HG02759 (cell line): ENCODE measurements at regions not wholly inside any gene's neighbourhood (a gene's known extent, or its start where the extent isn't known, plus 50 kb on each side); places are given as distances from the start of the nearest gene placed in this dataset.

Source experiments
- ATAC-seq: cut with Tn5 transposase; IDR thresholded peaks from one replicate; pipeline ENCODE4 v1.9.1; 2021; ENCODE audit warnings: mild to moderate bottlenecking, moderate library complexity; ENCODE audit not compliant: unreplicated experiment

DNA sequence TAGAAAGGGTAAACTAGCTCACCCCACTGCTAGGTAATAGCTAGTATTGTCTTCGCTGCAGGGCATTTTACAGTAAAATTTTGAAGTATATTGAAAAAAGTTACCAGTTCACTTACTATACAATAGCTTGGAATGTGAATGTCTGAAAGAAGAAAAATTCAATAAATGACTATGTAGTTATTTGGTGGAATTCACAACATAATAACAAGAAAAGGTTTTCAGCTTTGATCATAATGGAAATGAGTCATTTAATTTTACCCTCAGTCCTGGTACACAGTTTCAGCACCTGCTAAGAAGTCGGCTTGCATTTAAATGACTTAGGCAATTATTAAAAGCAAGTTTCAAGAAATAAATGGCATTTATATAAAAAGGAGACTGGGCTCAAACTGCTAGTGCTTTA is 90.4 kb downstream of the NUP35 start:
- ATAC-seq, result peak; percentile 85

DNA sequence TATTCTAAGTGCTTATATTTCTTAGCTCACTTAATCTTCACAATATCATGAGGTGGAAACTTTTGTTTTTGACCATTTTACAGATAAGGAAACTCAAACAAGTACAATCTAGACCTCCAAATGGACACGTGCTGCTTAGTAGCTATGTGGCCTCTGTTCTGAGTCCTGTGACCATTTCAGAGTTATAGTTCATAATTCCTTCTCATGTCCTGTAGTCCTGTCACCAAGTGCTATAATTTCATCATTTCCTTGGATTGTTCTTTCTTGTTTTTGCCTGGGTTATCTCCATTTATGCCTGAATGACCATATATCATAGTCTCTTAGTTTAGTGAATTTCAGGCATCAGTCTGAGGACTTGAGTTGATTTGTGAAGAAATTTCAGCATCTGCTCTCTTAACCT is 91.7 kb downstream of the NUP35 start:
- ATAC-seq, result no peak

DNA sequence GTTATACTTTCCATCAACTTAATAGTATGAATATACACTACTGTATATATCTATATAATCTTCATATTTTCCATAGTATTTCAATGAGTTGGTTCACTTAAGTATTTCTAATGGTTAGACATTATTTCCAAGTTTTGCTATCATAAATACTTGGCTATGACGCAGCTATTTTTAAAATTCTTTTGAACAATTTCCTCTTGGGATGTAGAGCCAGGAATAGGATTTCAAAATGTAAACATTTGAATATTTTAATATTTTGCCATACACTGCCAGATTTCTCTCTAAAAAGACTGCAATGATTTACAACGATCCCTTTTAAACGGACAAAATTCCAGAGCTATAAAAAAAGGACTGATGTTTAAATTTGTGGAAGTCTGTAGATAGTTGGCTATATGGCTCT is 95.6 kb downstream of the NUP35 start:
- ATAC-seq, result no peak

DNA sequence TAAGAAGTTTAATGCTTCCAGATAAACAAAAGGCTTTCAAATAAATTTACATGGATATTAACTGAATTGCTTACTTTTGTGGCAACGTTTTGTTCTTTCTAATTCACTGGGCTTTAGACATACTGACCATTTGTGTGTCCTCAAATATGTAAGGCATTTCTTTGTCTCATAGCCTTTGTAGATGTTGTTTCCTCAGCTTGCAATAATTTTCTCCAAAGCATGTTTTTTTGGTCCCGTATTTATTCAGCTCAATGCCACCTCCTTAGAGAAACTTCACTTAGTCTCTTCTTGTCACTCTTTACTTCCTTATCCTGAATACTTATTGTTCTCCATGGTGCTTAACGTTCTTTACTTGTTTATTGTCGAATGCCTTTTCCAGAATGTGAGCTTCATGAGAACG is 98.5 kb downstream of the NUP35 start:
- no peak for ATAC-seq

DNA sequence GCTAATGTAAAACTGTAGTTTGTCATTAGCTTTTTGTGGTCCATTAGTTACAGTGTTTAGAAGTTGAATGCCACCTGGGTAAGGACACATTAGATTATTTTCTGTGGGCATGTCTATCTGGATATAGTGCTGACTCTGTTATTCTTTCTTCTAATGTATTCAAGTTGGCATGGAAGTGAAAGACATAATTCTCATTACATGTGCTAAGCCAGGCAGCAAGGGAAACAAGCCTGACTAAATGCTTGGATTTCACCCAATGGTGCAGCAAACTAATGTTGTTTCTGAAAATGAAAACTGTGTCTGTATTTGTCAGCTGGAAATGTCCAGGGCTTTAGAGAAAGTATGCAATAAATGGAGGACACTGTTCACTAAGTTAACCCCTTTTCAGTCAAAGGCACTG is 100.7 kb downstream of the NUP35 start:
- ATAC-seq, result no peak

DNA sequence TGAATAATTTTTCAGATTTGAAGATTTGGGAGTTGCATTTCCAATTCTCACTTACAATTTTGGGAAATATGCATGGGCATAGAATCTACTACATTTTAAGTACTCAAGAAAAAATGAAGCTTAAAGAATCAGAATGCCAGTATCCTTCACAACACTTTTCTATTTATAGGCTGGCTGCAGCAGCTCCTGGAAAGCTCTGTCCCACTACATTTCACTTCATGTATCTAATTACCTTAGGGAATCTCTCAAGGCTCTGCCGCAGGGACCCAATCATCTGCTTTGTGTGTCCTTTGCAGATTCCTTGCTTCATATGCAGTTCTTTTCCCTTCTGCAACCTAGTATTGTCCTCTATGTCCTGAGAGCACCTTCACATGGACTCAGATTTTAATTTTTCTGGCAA is 102.9 kb downstream of the NUP35 start:
- ATAC-seq, result no peak

DNA sequence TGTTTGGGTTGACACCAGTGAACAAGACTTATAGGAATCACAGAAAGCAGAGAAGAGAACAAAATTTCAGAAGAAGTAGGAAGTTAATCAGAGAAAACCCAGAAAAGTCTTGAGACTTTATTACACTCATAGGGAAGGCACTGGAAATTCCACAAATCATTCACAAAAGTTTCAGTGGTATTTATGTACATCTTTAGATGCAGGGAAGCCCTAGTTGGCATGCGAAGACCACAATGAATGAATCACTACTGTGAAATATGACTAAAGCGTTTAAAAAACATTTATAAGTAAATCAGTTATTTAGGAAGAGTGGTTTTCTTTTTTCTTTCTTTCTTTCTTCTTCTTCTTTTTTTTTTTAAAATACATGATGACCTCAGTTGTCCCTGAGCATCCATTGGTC is 105.1 kb downstream of the NUP35 start:
- ATAC-seq, result peak; percentile 78

DNA sequence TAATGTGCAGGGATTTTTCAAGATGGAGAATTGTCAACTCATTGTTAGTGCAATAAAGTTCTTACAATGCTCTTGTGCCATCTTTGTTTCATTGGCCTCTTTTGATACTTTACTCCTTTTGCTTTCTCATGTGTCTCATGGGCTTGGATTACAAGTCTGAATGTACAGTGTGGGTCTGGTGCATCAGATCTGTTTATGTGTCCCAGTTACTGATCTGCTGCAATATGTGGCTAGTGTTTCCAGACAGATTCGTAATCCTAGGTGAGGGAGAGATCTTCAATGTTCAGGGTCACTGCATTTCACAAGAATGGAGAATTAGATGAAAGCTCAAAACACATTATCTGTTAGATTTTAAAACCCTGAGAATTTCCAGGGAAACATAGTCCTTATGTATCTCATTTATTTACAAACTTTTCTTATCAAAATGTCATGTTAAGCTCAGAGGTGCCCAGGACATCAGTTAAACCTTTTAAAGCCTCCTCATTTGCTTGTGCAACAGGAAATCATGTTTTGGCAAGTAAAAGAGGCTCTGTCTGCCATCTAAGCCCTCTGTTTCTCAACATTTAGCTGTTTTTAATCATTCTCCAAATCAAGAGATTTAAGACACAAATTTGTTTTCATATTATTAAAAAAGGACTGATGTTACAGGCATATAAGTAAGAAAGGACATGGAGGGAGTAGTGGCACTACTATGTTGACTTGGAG is 108.1 kb downstream of the NUP35 start:
- ATAC-seq, result no peak

DNA sequence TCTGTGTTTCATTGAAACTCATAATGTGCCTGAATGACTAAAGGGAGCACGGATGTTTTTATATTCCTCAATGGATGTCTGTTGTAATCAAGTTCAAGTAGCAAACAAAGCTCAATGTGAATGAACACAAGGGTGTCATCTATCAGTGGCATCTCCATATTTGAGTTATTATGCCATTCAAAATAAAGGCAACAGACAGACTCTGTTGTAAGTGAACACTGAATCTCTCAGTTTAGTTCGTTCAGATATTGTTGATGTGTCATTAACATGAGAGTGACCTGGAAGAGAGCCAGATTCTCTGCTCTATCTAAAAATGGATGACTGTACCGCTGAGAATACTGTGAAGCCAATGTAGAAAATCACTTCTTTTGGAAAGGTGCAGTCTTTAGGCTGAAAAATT is 118.7 kb downstream of the NUP35 start:
- no peak for ATAC-seq

DNA sequence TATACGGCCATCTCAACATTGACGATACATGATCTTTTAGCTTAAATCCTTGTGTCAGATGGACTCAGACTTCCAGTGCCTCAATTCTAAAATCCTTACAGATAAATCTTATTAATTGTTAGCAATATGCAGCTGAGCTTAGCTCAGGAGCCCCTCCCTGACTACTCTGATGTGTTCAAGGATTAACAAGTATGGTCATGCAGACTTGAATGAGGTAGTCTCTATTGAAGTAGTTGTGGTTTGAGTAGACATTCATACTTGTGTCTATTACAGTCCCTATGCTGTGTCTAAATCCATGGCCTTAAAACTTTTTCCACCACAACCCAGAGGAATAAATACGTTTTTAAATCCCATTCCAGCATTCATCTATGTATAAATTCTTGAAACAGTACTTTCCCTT is 119.5 kb downstream of the NUP35 start:
- ATAC-seq, result no peak

DNA sequence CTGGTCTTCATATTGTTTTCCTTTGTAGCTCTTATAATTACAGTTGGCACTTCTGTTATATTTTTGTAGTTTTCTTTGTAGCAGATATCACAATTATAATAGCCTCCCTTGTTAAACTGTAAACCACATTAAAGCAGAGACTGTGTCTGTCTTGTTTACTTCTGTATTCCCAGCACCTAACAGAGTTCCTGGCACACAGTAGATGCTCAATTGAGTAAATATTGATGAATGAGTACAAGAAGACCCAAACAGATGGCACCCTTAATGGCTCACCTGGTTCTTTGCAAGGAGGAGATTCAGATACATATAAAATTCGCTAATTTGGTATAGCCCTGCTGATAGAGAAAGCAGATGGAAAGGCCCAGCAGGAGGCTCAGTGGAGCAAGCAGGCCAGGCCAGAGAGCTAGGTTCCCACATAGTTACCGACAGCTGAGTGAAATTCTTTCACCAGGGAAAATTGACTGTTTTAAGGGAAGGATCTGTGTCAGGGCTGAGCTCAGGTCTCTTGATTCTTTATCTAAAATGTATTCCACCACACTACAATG is 120.1 kb downstream of the NUP35 start:
- no peak for ATAC-seq

DNA sequence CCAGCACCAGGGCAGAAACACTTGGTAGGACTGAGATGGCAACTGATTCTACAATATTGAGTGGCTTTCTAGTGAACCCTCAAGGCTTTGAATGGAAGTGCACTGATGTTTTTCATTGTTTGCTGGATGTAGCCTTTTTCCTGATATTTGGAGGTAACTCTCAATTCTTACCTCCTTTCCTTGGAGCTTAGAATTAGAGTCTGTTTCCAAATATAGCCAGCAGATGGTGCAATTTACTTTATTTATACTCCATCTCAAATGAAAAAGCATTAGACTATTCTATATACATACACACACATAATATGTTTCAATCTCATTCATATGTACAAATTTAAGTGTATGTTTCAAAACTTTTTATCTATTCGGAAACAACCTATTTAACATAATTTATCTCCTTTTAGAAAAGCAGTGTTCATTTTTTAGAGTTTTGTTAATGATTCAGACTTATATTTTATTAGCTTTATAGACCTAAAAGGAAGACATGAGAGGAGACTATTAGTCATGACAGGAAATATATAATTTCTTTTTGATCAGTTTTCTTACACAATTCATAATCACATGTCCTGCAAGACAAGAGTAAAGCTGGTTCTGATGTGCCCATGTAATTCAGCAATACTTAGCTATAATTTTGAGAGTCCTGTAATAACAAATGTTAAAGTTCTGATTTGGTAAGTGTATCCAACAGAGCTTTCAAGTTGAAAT is 124.8 kb downstream of the NUP35 start:
- ATAC-seq, result no peak

DNA sequence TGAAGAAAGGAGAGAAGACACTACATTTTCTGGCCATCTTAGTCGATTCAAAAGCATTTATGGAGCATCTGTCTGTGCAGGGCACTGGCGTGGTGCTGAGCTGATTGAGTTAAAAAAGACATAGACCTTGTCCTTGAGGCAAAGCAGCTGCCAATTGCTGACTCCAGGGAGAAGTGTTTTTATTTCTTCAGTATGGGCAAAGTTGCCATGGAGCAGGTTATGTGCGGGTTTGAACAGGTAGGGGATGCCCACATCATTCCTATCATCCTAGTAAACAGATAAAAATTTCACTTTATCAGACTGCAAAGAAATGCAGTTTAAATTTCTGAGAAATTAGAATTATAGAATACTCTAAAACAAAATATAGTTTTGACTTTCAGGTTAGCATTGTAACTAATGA is 125.8 kb downstream of the NUP35 start:
- no peak for ATAC-seq

DNA sequence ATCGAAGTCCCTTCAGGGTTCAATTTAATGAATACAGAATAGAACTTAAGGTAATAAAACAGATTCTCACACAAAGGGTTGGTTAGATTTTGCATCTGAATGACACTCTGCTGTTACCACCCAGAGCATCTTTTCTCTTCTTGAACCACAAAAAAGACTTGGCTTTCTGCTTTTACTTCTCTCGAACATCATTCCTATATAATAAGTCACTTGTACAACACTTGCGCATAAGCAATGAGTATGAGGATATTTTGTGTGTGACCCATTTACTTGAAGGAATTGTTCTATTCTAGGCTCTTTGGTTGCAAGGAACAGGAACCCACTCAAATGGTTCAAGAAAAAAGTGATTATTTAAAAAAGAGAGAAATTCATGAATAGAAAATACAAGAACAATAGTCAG is 126.2 kb downstream of the NUP35 start:
- no peak for ATAC-seq

DNA sequence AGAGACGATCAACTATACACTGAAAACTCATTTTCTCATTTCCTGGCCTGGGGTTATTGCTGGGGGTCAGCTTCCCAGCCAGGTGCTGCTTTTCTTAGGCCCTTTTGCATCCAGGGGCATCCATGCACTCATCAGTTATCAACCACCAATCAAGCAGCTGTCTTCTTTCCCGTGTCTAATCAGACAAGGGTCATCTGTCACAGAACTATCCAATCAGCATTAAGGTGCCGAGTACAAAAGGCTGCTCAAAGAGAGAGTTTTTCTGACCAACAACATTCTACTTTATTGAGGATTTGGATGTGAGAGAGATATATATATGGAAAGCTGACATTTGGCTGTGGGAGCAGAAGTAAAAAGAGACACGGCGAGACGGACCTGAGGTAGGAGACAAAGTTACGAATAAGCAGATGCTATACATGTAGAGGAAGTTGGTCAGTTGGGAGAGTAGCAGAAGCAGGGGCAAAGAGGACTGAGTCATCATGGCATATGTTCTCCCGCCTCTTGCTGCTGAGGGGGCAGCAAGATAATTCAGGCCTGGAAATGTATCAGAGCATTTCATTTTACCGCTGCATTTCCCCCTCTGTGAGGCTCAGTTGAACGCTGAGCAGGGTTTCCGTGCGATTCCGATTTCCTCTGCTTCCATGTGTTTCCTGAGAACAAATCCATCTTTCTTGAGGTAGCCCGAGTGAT is 129.3 kb downstream of the NUP35 start:
- no peak for ATAC-seq

DNA sequence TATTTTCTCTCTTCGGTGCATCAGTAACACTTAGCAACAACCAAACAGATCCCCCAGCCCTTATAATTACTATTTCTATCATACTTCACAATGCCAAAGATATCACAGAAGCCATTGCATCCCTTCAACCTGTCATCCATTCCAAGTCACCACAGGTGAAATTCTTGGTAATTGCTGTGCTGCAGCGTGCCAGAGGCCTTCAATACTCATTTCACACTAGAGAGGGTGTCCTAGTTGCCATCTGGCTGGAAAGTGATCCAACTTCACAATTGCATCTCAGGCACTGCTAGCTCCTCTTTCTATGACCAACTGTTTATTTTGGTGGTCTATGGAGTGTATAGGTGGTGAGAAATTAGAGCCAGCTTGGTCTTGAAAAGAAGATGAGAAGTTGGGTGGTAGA is 131.2 kb downstream of the NUP35 start:
- ATAC-seq, result no peak

DNA sequence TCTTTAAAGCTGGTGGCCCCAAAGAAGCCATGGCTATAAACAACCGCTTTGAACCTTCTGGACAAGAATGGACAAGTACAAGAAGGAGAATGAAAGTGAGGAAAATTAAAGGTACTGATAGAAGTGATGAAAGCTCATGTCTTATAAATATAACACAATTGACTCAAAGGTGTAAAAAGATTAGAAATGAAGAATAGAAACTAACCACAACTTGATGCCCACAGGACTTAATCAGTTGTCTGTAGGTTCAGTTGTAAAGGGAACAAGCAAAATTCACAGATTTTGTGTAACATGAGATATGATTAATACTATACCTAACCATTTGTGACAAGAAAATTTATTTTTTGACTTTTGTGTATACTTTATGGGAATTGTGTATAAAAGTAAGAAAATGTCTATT is 135.7 kb downstream of the NUP35 start:
- peak; percentile 64 for ATAC-seq

DNA sequence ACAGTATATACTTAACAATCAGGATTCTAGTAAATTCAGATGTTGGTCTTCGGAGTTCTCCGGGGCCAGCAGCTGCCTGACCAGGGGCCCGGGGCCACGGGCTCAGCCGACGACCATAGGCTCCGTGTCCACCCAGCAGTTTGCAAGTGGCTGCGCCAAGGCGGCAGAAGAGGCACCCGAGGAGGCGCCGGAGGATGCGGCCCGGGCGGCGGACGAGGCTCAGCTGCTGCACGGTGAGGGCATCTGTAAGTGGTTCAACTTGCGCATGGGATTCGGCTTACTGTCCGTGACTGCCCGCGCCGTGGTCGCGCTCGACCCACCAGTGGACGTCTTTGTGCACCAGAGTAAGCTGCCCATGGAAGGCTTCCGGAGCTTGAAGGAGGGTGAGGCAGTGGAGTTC is 136.3 kb downstream of the NUP35 start:
- ATAC-seq, result no peak

DNA sequence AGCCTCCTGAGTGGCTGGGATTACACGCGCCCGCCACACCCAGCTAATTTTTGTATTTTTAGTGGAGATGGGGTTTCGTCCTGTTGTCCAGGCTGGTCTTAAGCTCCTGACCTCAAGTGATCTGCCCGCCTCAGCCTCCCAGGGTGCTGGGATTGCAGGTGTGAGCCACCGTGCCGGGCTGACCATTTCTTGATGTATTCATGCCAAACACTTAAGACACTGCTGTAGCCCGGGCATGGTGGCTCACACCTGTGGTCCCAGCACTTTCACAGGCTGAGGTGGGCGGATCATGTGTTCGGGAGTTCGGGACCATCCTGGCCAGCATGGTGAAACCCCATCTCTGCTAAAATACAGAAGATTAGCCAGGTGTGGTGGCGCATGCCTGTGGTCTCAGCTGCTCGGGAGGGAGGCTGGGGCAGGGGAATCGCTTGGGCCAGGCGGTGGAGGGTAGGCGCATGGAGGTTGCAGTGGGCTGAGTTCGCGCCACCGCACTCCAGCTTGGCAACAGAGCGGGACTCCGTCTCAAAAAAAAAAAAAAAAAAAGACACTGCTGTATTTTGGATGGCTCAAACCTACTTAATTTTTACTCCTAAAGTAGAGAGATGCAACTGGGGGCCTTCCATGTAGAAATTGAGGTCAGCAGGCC is 140.8 kb downstream of the NUP35 start:
- ATAC-seq, result no peak

DNA sequence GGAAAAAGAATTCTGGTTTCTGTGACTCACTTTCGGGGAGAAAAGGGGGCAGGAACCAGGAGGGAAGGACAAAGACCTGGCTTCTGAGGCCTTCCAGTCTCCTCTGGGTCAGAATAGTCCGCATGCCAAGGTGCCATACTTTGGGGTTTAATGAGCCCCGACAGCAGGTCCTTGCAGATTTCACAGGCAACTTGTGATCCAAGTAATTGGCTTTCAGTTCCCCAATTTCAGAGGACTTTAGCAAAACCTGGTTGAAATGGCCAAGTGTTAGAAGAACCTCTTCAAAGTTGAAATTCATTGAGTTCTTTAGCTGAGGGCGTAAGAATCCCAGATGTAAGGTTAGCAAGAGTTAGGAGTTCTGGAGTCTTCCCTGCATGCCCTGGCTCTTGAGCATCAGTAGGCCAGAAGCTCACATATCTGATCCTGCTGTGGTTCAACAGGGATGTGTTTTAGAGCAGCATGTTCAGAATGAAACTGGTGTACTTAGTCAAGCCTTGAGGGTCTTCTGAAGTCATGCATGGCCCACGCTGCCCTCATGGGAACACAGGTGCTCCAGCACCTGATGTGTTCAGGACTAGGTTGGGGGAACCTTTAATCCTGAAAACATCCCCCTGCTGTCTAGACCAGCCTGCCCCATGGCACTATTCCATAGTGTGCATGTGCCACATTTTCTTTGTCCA is 143.0 kb downstream of the NUP35 start:
- ATAC-seq, result peak; percentile 95

DNA sequence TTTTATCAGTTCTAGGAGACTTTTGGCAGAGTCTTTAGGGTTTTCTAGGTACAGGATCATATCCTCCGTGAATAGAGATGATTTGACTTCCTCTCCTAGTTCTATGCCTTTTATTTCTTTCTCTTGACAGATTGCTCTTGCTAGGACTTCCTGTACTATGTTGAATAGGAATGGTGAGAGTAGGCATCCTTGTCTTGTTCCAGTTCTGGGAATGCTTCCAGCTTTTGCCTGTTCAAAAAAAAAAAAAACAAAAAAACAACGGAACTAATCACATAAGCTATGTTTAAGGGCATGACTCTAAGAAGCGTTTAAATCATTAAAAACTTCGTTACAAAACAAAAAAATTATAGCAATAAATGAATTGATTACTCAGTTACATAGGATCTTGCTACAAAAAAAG is 145.7 kb downstream of the NUP35 start:
- no peak for ATAC-seq
